NAMALWA (cell line): ENCODE measurements at regions not wholly inside any gene's neighbourhood (a gene's known extent, or its start where the extent isn't known, plus 50 kb on each side); places are given as distances from the start of the nearest gene placed in this dataset.

ENCODE experiments used
- DNase-seq: peaks from one replicate; pipeline ENCODE4 v3.0.0-alpha.2; 2015; ENCODE audit warnings: low spot score

GRCh38 chr1:81699234-81699633 lies 101.5 kb upstream of the ADGRL2 start:
- DNase-seq: no peak

- no peak for DNase-seq
Observed at GRCh38 chr1:81695741-81696140, 105.0 kb upstream of the ADGRL2 start.

GRCh38 chr1:81693316-81693715 lies 107.4 kb upstream of the ADGRL2 start:
- DNase-seq: no peak

- no peak for DNase-seq
Observed at GRCh38 chr1:81690676-81691453, 109.9 kb upstream of the ADGRL2 start.

- DNase-seq: no peak
Observed at GRCh38 chr1:81689531-81689941, 111.2 kb upstream of the ADGRL2 start.

- DNase-seq: no peak
Observed at GRCh38 chr1:81682490-81682889, 118.2 kb upstream of the ADGRL2 start.

GRCh38 chr1:81681601-81682266 lies 119.0 kb upstream of the ADGRL2 start:
- DNase-seq: peak; percentile 86

- DNase-seq: peak; percentile 65
Observed at GRCh38 chr1:81681114-81681513, 119.6 kb upstream of the ADGRL2 start.

- peak; percentile 40 for DNase-seq
Observed at GRCh38 chr1:81679942-81680341, 120.8 kb upstream of the ADGRL2 start.

GRCh38 chr1:81678779-81679178 lies 122.0 kb upstream of the ADGRL2 start:
- DNase-seq: no peak

- no peak for DNase-seq
Observed at GRCh38 chr1:81672766-81673165, 128.0 kb upstream of the ADGRL2 start.

GRCh38 chr1:81671038-81671437 lies 129.7 kb upstream of the ADGRL2 start:
- no peak for DNase-seq

GRCh38 chr1:81670286-81670685 lies 130.4 kb upstream of the ADGRL2 start:
- no peak for DNase-seq

GRCh38 chr1:81666586-81666985 lies 134.1 kb upstream of the ADGRL2 start:
- DNase-seq: no peak

- no peak for DNase-seq
Observed at GRCh38 chr1:81664341-81664740, 136.4 kb upstream of the ADGRL2 start.

GRCh38 chr1:81662913-81663526 lies 137.7 kb upstream of the ADGRL2 start:
- no peak for DNase-seq

- no peak for DNase-seq
Observed at GRCh38 chr1:81660286-81660685, 140.4 kb upstream of the ADGRL2 start.

GRCh38 chr1:81654657-81655056 lies 146.1 kb upstream of the ADGRL2 start:
- no peak for DNase-seq

GRCh38 chr1:81654147-81654546 lies 146.6 kb upstream of the ADGRL2 start:
- no peak for DNase-seq

GRCh38 chr1:81650776-81651175 lies 150.0 kb upstream of the ADGRL2 start:
- DNase-seq: no peak

- no peak for DNase-seq
Observed at GRCh38 chr1:81635816-81636215, 164.9 kb upstream of the ADGRL2 start.

- DNase-seq: no peak
Observed at GRCh38 chr1:81634294-81634693, 166.4 kb upstream of the ADGRL2 start.

GRCh38 chr1:81619156-81619555 lies 181.6 kb upstream of the ADGRL2 start:
- no peak for DNase-seq
